ENCODE measurements at regions not wholly inside any gene's neighbourhood (a gene's known extent, or its start where the extent isn't known, plus 50 kb on each side); places are given as distances from the start of the nearest gene placed in this dataset.

DNA sequence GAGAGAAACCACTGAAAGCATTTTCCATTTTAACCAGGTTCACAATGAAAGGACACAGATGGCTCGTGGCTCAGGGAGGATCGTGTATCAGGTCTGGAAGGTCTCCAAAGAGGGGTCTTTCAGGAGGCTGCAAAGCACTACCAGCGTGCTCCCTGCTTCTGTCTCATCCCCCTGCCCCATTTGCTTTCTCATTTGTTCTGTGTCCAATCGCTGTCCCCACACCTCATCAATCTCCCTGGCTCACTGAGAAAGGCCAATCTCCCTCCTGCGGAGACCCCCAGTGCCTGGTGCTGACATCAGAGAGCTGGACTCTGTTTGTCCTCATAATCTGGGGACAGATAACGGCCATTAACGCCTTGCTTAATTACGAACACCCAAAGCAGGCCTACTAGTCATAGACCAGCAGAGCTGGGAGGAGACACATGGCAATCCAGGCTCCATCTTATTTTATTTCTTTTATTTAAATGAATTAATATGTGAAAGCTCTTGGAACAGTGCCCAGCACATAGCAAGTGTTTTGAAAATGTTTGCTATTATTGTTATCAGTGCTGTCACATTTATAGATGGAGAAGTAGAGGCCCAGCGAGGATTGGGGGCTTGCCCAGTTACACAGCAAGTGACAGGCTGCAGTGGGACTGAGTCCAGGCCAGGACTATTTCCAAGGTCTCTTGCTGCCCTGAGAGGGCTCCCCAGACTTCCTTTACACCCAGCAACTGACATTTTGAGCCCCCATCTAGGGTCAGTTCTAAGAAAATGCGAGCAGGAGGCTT is 341.0 kb upstream of the USP24 start:
- DNase-seq (ENCODE audit: low read depth, low spot score) = no peak

DNA sequence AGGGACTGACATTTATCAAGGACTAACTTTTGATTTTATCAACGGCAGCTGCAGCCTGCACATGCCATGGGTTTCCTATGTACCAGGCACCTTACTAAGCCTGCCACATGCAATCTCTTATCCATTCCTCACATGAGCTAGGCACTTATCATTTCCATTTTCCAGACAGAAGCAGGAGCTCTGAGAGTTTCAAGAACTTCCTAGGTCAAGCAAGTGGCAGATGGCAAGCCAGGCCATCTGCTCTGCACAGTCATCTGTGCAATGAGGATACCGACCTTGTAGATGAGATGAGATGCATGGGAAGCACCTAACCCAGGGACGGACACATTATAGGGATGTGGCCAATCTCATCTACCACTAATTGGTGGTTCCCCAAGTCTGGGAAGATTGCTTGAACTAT is 339.4 kb upstream of the USP24 start:
- no peak for DNase-seq (ENCODE audit: low read depth, low spot score)

DNA sequence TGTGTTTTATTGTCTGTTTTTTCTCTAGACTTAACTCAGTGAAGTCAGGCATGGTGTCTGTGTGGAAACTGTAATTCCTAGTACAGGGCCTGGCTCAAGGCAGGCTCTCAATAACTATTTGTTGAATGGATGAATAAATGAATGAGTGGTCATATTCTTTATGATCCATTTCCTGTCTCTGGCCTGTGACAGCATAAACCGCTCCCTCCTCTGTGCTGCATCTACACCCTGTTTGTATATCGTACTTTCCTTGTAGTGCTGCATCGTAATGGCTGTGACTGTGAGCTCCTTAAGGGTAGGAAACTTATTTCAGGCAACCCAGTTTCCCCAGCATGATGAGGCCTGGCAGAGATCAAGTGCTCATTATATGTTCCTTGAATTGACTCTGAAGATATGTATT is 337.5 kb upstream of the USP24 start:
- DNase-seq (ENCODE audit: low read depth, low spot score) = no peak

DNA sequence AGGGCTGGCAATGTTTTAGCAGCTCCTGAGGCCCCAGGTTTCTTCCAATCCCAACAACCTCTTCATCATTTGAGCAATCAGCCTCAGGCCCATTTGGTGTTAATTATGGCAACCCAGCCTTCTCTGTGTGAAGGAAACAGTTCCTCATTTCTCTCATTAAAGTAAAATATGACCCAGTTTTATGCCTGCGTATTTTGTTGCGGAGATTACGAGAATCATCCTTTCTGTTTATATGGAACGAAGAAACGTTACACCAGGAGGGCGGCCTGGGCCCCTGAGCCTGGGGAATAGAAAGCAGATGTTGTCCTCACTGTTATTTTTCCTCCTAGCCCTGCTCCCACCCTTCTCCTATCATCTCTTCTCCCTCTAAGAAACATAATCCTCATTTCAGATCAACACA is 332.2 kb upstream of the USP24 start:
- DNase-seq (ENCODE audit: low read depth, low spot score) = no peak

DNA sequence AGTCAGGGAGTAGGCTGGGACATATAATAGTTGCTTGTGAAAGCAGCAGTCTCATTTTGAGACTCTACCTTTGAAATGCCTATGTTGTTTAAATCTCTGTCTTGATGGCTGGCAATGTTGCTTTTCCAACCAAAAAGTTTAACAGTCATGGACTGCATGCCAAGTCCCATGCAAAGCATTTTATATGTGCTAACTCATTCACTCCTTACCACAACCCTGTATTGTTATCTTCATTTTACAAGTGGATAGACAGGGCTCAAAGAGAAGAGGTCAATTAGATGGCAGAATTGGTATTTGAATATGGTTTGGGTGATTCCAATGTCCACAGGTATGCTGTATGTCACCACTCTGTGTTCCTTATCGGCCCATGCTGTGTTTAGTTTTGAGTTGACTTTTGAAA is 331.4 kb upstream of the USP24 start:
- no peak for DNase-seq (ENCODE audit: low read depth, low spot score)

DNA sequence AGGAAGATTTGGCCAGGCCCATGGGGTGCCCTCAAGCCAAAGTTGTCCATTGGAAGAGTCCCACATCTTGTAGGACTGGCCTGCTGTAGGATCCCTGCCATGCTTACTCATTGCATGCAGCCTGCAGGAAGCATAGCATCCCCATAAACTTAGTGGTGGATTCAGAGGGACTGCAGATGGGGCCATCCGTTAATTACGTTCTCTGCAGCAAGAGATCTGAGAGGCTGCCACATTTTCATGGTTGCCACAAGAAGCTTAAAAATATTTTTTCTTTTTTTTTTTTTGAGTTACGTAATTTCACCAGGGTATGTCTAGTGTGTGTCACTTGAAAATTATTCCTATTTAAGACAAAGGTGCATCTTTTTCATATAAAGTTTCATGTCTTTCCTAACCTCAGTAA is 329.7 kb upstream of the USP24 start:
- DNase-seq (ENCODE audit: low read depth, low spot score) = no peak

DNA sequence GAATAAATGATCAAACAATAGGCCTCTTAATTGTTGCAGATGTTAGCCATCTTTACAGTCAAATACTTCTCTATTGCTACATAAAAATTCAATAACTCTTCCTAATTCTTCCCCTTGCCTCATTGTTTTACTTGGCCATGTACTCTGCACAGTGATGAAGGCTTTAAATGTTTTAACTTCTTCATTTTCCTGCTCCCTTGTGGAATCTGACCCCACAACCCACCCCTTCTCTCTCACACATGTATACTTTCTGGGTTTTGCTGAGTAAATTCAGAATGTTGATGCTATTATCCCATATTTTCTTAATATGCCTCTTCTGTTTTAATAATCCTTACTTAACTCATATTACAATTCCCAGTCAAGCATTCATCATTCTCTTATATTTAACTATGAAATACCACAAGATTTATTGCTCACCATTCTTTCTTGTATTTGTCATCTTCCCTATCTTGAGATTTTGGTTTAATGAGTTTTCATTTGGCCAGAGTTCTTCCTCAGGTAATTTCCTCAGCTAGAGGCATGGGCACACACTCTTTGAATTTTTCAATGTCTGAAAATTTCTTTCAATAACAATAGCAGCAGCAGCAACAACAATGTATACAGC is 327.8 kb upstream of the USP24 start:
- no peak for DNase-seq (ENCODE audit: low read depth, low spot score)

DNA sequence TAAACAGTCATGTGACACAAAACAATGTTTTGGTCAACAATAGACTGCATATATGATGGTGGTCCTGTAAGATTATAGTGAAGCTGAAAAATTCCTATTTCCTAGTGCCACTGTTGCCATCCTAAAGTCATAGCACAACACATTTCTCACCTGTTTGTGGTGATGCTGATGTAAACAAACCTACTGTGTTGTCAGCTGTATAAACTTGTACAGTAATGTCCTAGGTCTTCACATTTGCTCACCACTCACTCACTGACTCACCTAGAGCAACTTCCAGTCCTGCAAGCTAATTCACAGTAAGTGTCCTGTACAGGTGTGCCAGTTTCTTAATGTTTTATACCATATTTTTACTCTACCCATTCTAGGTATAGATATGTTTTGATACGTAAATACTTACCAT is 326.1 kb upstream of the USP24 start:
- no peak for DNase-seq (ENCODE audit: low read depth, low spot score)

DNA sequence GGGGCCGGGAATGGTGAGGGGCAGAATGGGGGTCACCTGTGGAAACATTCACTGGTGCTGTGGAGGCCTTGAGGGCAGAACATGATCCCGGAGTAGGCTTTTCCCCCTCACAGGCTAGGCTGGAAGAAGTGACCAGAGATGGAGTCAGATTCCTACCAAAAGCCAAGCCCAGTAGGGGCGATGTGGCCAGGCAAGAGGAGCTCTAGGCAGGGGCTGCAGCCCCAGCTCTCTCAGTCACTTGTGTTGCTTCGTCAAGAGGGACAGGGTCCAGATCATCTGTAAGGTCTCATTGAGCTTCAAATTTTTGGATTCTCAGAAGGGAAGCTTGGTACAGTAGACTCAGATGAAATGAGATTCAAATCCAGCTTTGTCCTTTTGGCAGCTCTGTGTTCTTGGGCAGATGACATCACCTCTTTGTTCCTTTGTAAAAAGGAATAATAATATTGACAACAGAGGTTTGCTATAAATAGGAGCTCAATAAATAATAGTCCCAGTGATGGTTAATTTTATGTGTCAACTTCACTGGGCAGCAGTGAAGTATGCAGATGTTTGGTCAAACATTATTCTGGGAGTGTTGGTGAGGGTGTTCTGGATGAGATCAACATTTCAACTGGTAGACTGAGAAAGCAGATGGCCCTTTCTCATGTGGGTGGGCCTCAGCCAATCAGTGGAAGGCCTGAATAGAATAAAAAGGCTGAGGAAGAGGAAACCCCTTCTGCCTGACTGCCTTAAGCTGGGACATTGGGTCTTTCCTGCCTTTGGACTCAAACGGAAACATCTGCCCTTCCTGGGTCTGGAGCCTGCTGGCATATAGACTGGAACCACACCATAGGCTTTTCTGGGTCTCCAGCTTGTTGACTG is 324.7 kb upstream of the USP24 start:
- DNase-seq (ENCODE audit: low read depth, low spot score) = no peak

DNA sequence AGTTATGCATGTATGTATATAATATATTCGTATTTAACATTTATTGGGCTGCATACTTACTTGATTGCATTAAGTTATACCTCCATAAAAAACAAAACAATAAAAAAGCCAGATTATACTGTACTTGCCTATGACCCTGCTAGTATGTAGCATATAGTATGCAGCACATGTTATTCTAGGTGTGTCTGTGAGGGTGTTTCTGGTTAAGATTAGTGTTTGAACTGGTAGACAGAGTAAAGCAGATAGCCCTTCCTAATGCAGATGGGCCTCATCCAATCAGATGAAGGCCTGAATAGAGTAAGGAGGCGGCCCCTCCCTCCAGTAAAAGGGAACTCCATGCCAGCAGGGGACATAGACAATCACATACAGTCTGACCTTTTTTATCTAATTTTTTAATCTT is 323.3 kb upstream of the USP24 start:
- no peak for DNase-seq (ENCODE audit: low read depth, low spot score)

DNA sequence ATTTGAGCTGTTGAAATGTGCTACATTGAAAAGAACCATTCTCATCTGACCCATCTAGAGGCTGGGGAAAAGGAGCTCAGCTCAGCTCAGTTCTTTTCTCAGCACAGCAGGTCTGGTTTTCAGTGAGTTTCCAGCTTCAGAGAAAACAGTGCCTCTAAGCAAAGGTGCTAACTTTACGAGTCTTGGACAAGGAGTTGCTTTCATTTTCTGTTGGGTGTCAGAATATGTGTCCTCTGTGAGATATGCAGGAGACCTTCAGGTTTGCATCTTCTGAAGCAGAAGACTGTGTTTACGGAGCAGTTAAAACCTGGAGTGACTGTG is 321.3 kb upstream of the USP24 start:
- no peak for DNase-seq (ENCODE audit: low read depth, low spot score)

DNA sequence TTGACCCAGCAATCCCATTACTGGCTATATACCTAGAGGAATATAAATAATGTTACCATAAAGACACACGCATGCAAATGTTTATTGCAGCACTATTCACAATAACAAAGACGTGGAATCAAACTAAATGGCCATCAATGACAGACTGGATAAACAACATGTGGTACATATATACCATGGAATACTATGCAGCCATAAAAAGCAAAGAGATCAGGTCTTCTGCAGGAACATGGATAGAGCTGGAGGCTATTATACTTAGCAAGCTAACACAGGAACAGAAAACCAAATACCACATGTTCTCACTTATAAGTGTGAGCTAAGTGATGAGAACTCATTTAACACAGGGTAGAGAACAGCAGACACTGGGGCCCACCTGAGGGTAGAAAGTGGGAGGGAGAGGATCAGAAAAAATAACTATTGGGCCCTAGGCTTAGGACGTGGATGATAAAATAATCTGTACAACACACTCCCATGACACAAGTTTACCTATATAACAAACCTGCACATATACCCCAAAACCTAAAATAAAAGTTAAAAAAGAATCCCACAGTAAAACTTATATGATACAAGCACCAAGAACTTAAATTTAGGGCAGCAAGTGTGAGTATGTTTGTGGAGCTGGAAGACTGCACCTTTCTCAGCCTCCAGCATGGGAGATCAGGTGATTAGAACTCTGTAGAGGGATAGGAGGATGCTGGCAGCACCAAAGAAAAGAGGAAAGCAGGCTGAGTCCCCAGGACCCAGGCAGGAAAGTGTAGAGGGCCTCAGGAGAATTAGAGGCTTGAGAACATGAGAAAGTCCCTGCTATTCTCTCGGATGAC is 320.8 kb upstream of the USP24 start:
- DNase-seq (ENCODE audit: low read depth, low spot score) = no peak

DNA sequence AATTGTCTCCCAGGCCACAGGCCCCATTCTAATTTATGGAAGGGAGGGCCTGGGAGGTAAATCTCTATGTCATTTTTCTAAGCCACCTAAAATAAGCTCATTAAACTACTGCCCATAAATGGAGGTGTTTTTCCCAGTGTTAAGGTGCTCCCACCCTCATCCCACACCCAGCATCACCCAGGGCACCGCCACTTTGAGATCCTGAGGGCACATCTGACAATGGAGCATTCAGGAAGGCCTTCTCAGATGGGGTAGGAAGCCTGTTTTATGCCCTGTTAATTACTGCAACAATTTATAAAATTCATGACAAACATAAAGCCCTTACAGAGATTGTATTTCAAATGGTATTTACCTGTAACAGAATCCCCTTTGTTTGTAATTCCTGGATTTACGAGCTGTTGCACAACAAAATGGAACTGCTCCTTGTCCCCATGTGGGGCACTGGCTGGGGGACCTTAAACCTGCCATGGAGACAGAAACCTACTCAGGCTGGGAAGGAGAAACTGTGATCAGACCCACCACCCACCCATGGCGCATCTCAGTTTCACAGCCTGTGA is 319.5 kb upstream of the USP24 start:
- no peak for DNase-seq (ENCODE audit: low read depth, low spot score)

DNA sequence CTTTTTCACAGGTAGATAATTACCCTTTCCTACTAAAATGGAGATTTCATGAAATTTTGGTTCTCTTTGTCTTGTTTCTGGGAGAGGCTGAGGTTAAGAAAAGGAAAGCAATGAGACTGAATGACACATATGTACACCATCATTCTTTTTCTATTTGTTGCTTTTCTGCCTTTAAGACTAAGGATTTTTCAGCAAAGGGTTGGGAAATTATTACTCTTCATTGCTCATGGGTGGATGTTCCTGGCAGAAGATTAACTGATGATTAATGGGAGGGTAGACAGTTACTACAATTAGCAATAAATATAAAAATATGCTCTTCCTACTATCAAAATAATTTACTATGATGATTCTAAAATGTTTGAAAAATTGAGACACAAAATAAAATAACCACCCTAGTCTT is 316.5 kb upstream of the USP24 start:
- DNase-seq (ENCODE audit: low read depth, low spot score) = no peak

DNA sequence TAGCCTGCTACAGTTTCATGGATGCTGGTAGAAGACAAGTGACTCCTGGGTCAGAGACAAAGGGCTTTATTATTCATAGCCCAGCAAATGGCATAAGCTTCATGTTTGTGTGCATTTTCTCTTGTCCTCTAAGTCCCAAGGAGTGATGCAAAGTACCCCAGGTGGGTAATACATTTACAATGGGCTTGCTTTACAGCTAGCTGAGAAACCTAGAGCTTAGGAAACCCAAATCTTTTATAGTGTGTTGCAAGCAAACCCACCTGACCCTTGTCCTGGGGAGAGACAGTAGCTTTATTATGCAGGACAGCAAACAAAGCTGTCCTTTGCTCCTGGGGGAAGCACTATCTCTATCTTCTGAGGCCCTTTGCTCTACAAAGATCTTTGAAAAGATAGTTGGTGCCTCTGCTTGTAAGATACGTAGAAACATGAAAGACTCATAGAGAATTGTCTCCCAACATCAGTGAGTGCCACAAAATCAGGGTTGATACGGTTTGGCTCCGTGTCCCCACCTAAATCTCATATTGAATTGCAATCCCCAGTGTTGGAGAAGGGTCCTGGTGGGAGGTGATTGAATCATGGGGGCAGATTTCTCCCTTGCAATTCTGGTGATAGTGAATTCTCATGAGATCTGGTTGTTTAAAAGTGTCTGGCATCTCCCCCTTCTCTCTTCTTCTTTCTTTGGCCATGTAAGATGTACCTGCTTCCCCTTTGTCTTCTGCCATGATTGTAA is 315.8 kb upstream of the USP24 start:
- DNase-seq (ENCODE audit: low read depth, low spot score) = no peak

DNA sequence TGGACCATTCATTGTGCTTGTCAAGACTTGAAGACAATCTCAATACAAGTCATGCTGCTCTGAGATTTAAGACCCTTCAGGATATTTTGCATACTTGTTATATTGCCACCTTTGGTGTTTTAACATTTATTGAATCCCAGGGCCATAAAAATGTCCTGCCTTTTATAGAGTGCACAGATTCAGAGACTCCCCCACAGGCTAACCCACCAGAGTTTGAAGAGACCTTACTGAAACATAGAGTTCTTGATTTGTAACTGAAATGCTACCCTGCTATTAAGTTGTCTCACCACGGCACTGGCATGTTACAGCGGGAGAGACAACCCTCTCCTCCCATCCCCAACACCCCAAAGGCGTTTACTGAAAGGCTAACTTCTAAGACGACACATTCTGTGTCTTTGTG is 313.9 kb upstream of the USP24 start:
- no peak for DNase-seq (ENCODE audit: low read depth, low spot score)

DNA sequence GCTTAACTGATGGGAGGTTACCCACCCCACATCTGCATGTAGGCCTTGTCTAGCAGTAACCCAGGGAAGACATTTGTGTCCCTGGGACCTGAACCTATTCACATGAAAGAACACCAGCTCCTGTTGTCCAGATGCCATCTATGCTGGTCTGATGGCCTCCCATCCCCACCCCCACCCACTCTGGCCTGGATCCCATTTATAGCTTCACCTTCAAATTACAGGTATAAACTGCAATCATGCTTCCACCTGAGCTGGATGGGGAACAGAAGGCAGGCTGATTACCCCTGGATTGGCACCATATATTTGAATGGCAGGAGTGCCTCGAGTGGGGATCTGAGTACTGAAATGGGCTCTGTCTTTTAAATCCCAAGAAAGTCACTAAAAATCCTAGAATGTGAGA is 312.7 kb upstream of the USP24 start:
- DNase-seq (ENCODE audit: low read depth, low spot score) = no peak

DNA sequence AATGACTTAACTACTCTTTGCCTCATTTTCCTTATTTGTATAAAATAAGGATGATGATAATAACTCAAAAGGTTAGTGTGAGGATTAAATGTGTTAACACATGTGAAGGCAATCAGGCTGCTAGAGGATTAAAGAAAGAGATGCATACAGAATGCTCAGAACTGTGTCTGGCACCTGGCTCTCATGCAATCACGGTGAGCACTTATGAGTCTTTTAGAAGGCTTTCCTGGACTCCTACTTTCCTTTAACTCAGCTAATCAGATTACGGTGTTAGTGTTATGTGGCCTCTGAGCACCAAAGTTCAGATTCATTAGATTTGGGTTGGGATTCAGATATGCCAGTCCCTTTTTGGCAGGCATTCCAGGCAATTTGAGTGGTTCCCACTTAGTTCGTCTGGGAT is 311.6 kb upstream of the USP24 start:
- DNase-seq (ENCODE audit: low read depth, low spot score) = no peak

DNA sequence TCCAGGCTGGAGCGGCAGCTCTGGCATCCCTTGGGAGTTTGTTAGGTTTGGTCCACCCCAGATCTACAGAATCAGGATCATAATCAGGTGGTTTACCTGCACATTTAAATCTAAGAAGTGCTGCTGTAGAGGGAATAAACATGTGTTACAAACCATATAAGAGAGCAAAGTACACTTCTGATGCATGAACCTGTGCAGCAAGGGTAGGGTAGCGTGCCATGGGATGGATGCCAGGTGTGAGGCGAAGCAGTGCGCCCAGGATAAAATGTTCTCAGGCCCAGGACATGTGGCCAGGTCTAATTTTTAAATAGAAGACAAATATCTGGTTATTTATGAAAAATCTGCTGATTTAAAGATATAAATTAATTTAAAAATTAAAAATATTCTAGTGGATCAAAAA is 308.8 kb upstream of the USP24 start:
- no peak for DNase-seq (ENCODE audit: low read depth, low spot score)

DNA sequence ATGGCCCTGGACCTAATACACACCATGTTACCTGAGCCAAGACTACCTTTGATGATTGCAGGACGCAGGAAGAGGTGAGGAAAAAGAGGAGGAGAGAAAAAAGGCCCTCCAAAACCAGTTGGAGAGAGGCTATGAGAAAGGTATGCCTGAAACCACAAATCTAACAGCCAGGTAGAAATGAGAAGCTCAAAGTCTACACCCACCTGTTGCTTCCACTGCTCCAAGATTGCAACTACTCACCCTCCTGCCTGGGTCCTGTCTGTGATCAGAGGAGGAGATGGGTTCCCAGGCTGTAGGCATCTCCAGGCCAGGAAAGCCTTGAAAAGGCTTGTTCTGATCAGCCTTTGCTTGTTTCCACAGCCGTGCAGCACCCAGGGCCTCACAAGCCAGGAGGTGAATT is 307.8 kb upstream of the USP24 start:
- no peak for DNase-seq (ENCODE audit: low read depth, low spot score)

DNA sequence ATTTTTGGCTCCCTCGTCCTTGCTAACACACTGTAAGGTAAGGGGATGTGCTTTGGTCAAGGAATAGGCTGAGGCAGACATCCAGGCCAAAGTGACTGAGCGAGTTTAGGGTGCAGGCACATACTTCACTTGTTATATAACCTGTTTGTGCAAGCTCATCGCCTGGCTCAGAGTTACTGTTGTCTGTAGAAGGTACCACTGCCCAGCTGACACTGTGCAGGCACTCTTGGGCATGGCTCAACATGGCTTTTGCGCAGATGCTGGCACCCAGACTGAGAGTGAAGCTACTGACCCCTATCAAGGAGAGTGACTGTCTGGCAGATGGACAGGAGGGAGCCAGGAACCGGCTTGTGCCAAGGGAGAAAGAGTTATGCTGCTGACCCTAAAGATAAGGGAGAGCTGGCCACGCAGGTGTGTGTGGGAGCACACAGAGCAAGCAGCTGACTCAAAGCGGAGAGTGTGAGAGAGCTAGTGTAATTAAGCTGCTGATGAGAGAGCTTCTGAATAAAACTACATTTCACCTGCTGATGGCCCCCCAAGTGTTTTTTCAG is 307.3 kb upstream of the USP24 start:
- DNase-seq (ENCODE audit: low read depth, low spot score) = no peak

All from pulmonary artery endothelial cell (primary cell).